Osteoblast (primary cell): ENCODE measurements at regions not wholly inside any gene's neighbourhood (a gene's known extent, or its start where the extent isn't known, plus 50 kb on each side); places are given as distances from the start of the nearest gene placed in this dataset.

ENCODE experiments used
- DNase-seq: peaks from one replicate; pipeline ENCODE4 v3.0.0; 2011; ENCODE audit warnings: low spot score, mixed read lengths; ENCODE audit not compliant: insufficient read length; ENCODE audit errors: missing footprints
- H2AFZ ChIP-seq: 2 replicates; pipeline ENCODE4 v1.6.0; 2011; ENCODE audit warnings: mild to moderate bottlenecking, low read length
- H3K27ac ChIP-seq: 2 replicates; pipeline ENCODE4 v1.5.1; 2011; ENCODE audit warnings: mild to moderate bottlenecking, low read depth, low read length, moderate library complexity
- H3K27me3 ChIP-seq: 2 replicates; pipeline ENCODE4 v1.6.0; 2012; ENCODE audit warnings: mild to moderate bottlenecking, control low read depth, inconsistent platforms, low read length, moderate library complexity; ENCODE audit not compliant: insufficient read depth
- H3K36me3 ChIP-seq: 2 replicates; pipeline ENCODE4 v1.5.1; 2011; ENCODE audit warnings: mild to moderate bottlenecking, low read length, control low read depth, moderate library complexity; ENCODE audit not compliant: insufficient read depth
- H3K4me1 ChIP-seq: 2 replicates; pipeline ENCODE4 v1.5.1; 2011; ENCODE audit warnings: mild to moderate bottlenecking, low read length, control low read depth, moderate library complexity; ENCODE audit not compliant: insufficient read depth
- H3K4me2 ChIP-seq: 2 replicates; pipeline ENCODE4 v1.6.0; 2011; ENCODE audit warnings: mild to moderate bottlenecking, low read length; ENCODE audit not compliant: insufficient read depth
- H3K4me3 ChIP-seq: fragments of 200-600 bp; sonication (generic); 3 replicates; pipeline ENCODE4 v1.5.1; 2012; ENCODE audit warnings: mild to moderate bottlenecking, low read length, inconsistent platforms; ENCODE audit not compliant: insufficient read depth
- H3K79me2 ChIP-seq: 2 replicates; pipeline ENCODE4 v1.6.0; 2012; ENCODE audit warnings: mild to moderate bottlenecking, low read length, control low read depth, inconsistent platforms; ENCODE audit not compliant: insufficient read depth
- H3K9me3 ChIP-seq: 2 replicates; pipeline ENCODE4 v1.5.1; 2011; ENCODE audit warnings: low read depth, low read length, control low read depth
- H4K20me1 ChIP-seq: 2 replicates; pipeline ENCODE4 v1.6.0; 2012; ENCODE audit warnings: mild to moderate bottlenecking, low read length, control low read depth; ENCODE audit not compliant: insufficient read depth
- TF ChIP-seq, protein P1 (sequence below): IDR thresholded peaks from 2 replicates; pipeline ENCODE4 v1.5.1; 2011; ENCODE audit warnings: mild to moderate bottlenecking, low read depth, low read length, moderate library complexity; ENCODE audit errors: extremely low read depth

- H3K4me1 ChIP-seq: no peaks in the 10 kb centered on the region
- DNase-seq: no peak
- no peaks in the 10 kb centered on the region for H4K20me1 ChIP-seq
- H2AFZ ChIP-seq: no peak overlapping the region
- H3K4me3 ChIP-seq: no peak overlapping the region
- TF ChIP-seq, protein P1, sequence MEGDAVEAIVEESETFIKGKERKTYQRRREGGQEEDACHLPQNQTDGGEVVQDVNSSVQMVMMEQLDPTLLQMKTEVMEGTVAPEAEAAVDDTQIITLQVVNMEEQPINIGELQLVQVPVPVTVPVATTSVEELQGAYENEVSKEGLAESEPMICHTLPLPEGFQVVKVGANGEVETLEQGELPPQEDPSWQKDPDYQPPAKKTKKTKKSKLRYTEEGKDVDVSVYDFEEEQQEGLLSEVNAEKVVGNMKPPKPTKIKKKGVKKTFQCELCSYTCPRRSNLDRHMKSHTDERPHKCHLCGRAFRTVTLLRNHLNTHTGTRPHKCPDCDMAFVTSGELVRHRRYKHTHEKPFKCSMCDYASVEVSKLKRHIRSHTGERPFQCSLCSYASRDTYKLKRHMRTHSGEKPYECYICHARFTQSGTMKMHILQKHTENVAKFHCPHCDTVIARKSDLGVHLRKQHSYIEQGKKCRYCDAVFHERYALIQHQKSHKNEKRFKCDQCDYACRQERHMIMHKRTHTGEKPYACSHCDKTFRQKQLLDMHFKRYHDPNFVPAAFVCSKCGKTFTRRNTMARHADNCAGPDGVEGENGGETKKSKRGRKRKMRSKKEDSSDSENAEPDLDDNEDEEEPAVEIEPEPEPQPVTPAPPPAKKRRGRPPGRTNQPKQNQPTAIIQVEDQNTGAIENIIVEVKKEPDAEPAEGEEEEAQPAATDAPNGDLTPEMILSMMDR: no peak
- H3K4me2 ChIP-seq: no peak overlapping the region
- no peak overlapping the region for H3K27ac ChIP-seq
- no peaks in the 10 kb centered on the region for H3K36me3 ChIP-seq
- H3K27me3 ChIP-seq: no peaks in the 10 kb centered on the region
- no peaks in the 10 kb centered on the region for H3K9me3 ChIP-seq
- H3K79me2 ChIP-seq: no peaks in the 10 kb centered on the region
Measured at GRCh38 chr4:136985683-136986082, 546.6 kb downstream of the PCDH18 start.

- H3K4me1 ChIP-seq: no peaks in the 10 kb centered on the region
- H4K20me1 ChIP-seq: no peaks in the 10 kb centered on the region
- no peaks in the 10 kb centered on the region for H3K9me3 ChIP-seq
- H3K27ac ChIP-seq: no peak overlapping the region
- no peak overlapping the region for H3K4me2 ChIP-seq
- H3K79me2 ChIP-seq: no peaks in the 10 kb centered on the region
- no peak overlapping the region for H2AFZ ChIP-seq
- no peak overlapping the region for H3K4me3 ChIP-seq
- no peaks in the 10 kb centered on the region for H3K36me3 ChIP-seq
- TF ChIP-seq, protein P1: no peak
- no peak for DNase-seq
- H3K27me3 ChIP-seq: no peaks in the 10 kb centered on the region
Measured at GRCh38 chr4:136967069-136967468, 565.2 kb downstream of the PCDH18 start.

DNA sequence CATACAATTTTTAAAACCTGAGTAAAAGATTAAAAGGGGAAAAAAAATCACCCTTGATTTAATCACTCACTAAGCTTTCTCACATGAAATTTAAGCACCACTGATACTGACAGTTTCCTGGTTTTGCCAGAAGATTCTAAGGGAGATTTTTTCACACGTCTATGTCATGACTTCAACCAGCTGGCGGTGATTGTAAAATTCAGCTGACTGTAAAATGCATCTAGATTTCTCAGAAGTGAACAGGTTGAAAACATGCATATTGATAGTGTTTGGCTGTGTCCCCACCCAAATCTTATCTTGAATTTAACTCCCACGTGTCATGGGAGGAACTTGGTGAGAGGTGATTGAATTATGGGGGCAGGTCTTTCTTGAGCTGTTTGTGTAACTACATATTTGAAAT is 566.8 kb downstream of the PCDH18 start:
- no peaks in the 10 kb centered on the region for H4K20me1 ChIP-seq
- H3K9me3 ChIP-seq: no peaks in the 10 kb centered on the region
- no peaks in the 10 kb centered on the region for H3K4me1 ChIP-seq
- no peak overlapping the region for H3K27ac ChIP-seq
- no peak overlapping the region for H3K4me2 ChIP-seq
- H3K79me2 ChIP-seq: no peaks in the 10 kb centered on the region
- no peak for DNase-seq
- H3K36me3 ChIP-seq: no peaks in the 10 kb centered on the region
- H3K4me3 ChIP-seq: no peak overlapping the region
- TF ChIP-seq, protein P1: no peak
- no peaks in the 10 kb centered on the region for H3K27me3 ChIP-seq
- H2AFZ ChIP-seq: no peak overlapping the region

GRCh38 chr4:136962868-136963267 is 569.4 kb downstream of the PCDH18 start:
- Histone ChIP-seq H3K9me3 (no peaks in the 10 kb centered on the region), H3K27ac (no peak overlapping the region), H3K36me3 (no peaks in the 10 kb centered on the region), H3K4me3 (no peak overlapping the region), H3K4me1 (no peaks in the 10 kb centered on the region), H3K4me2 (no peak overlapping the region), H2AFZ (no peak overlapping the region), H3K27me3 (no peaks in the 10 kb centered on the region), H4K20me1 (no peaks in the 10 kb centered on the region), H3K79me2 (no peaks in the 10 kb centered on the region)
- TF ChIP-seq, protein P1: no peak
- DNase-seq: no peak
